ENCODE measurements at regions not wholly inside any gene's neighbourhood (a gene's known extent, or its start where the extent isn't known, plus 50 kb on each side); places are given as distances from the start of the nearest gene placed in this dataset.

GRCh38 chr3:110015231-110015963 lies 678.1 kb upstream of the DPPA4 start:
- no peaks in the 10 kb centered on the region for H3K27me3 ChIP-seq (replicated peaks; ENCODE audit: insufficient read depth, low read depth, low read length, poor library complexity)
- CTCF ChIA-PET = no interaction called here
- H3K9me3 ChIP-seq (ENCODE audit: low read depth, low read length, poor library complexity, severe bottlenecking) = no peaks in the 10 kb centered on the region
- no peak for DNase-seq (ENCODE audit: low spot score)
- H3K4me3 ChIP-seq (ENCODE audit: low read depth, low read length, poor library complexity, severe bottlenecking) = no peak overlapping the region
- intact Hi-C loops (cut with micrococcal nuclease; ENCODE audit: unreplicated experiment) = no loop called here
- no peak overlapping the region for H3K27ac ChIP-seq (ENCODE audit: low read depth, low read length, poor library complexity, severe bottlenecking)
- H3K4me1 ChIP-seq (ENCODE audit: insufficient read depth, low read length, poor library complexity, severe bottlenecking) = no peaks in the 10 kb centered on the region
- TF ChIP-seq EZH2 (IDR thresholded peaks at IDR 0.05; ENCODE audit: borderline replicate concordance, low read depth, low read length, poor library complexity, severe bottlenecking) (no peak), CTCF (conservative IDR thresholded peaks at IDR 0.05; ENCODE audit: low read depth, low read length) (no peak)
- no TSS peak for BruUV-seq (replicated peaks)
- no peaks in the 10 kb centered on the region for H3K36me3 ChIP-seq (ENCODE audit: insufficient read depth, low read length, poor library complexity, severe bottlenecking)
- POLR2A ChIA-PET (ENCODE audit: low non-redundant PET) = no interaction called here

GRCh38 chr3:110016235-110016815 lies 679.0 kb upstream of the DPPA4 start:
- ChIA-PET POLR2A (ENCODE audit: low non-redundant PET) (no interaction called here), CTCF (no interaction called here)
- intact Hi-C loops (cut with micrococcal nuclease; ENCODE audit: unreplicated experiment) = no loop called here
- Histone ChIP-seq H3K27ac (ENCODE audit: low read depth, low read length, poor library complexity, severe bottlenecking) (no peak overlapping the region), H3K36me3 (ENCODE audit: insufficient read depth, low read length, poor library complexity, severe bottlenecking) (no peaks in the 10 kb centered on the region), H3K27me3 (replicated peaks; ENCODE audit: insufficient read depth, low read depth, low read length, poor library complexity) (no peaks in the 10 kb centered on the region), H3K4me1 (ENCODE audit: insufficient read depth, low read length, poor library complexity, severe bottlenecking) (no peaks in the 10 kb centered on the region), H3K4me3 (ENCODE audit: low read depth, low read length, poor library complexity, severe bottlenecking) (no peak overlapping the region), H3K9me3 (ENCODE audit: low read depth, low read length, poor library complexity, severe bottlenecking) (no peaks in the 10 kb centered on the region)
- TF ChIP-seq EZH2 (IDR thresholded peaks at IDR 0.05; ENCODE audit: borderline replicate concordance, low read depth, low read length, poor library complexity, severe bottlenecking) = no peak
- TF ChIP-seq CTCF (conservative IDR thresholded peaks at IDR 0.05; ENCODE audit: low read depth, low read length) = no peak
- no peak for DNase-seq (ENCODE audit: low spot score)
- BruUV-seq (replicated peaks) = no TSS peak

- POLR2A ChIA-PET (ENCODE audit: low non-redundant PET) = interaction anchor here (0.6 kb wide), 1 partner anchor 919 kb away, joined by 4 read pairs; no protein-coding TSS in a partner anchor
- Histone ChIP-seq H3K4me3 (ENCODE audit: low read depth, low read length, poor library complexity, severe bottlenecking) (no peak overlapping the region), H3K36me3 (ENCODE audit: insufficient read depth, low read length, poor library complexity, severe bottlenecking) (no peaks in the 10 kb centered on the region), H3K4me1 (ENCODE audit: insufficient read depth, low read length, poor library complexity, severe bottlenecking) (no peaks in the 10 kb centered on the region), H3K27me3 (replicated peaks; ENCODE audit: insufficient read depth, low read depth, low read length, poor library complexity) (no peaks in the 10 kb centered on the region), H3K27ac (ENCODE audit: low read depth, low read length, poor library complexity, severe bottlenecking) (no peak overlapping the region), H3K9me3 (ENCODE audit: low read depth, low read length, poor library complexity, severe bottlenecking) (no peaks in the 10 kb centered on the region)
- no peak for DNase-seq (ENCODE audit: low spot score)
- no peak for TF ChIP-seq EZH2 (IDR thresholded peaks at IDR 0.05; ENCODE audit: borderline replicate concordance, low read depth, low read length, poor library complexity, severe bottlenecking)
- TF ChIP-seq CTCF (conservative IDR thresholded peaks at IDR 0.05; ENCODE audit: low read depth, low read length) = no peak
- CTCF ChIA-PET = no interaction called here
- BruUV-seq (replicated peaks) = no TSS peak
- intact Hi-C loops (cut with micrococcal nuclease; ENCODE audit: unreplicated experiment) = no loop called here
These were observed 680.0 kb upstream of the DPPA4 start for GRCh38 chr3:110017304-110017703.

Data from A673 (cell line).